GM18868 (cell line): ENCODE measurements at regions not wholly inside any gene's neighbourhood (a gene's known extent, or its start where the extent isn't known, plus 50 kb on each side); places are given as distances from the start of the nearest gene placed in this dataset.

Experiments
- ATAC-seq: cut with Tn5 transposase; IDR thresholded peaks from one replicate; pipeline ENCODE4 v1.9.1; 2021; ENCODE audit warnings: mild to moderate bottlenecking, moderate library complexity; ENCODE audit not compliant: unreplicated experiment

DNA sequence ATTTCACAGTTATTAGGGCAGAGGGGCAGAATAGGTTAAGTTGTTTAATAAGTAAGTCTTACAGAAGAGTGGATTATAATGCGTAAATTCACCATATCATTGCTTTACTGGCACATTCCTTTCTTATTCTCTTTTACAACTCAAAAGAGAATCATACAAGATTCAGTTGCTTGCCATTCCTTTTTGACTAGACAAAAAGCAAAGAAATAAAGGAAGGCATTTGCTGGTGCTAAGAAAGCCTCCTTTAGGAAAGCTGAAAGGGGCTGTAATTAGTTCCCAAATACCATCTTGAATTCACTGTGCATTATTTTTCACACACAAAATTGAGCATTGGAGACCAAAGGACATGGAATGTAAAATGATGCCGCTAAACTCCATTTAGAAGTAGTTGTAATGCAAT is 499.3 kb downstream of the NXPH1 start:
- ATAC-seq: no peak

DNA sequence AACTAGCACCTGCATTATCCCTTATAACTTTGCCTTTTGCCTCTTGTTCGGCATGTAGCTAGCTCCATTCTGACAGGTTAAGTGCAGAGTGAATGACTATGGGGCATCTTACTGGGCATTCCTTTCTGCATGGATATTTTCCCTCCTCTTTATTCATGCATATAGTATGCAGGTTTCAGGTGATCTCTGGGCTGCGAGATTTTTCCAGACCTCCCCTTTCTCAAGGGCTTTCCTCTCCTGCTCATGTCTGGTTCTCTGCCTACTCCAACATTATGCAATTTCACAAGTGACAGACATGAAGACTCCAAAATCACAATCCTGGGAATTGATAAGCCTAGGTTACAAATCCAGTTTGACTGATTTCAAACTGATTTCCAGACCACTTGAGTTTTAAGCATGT is 503.8 kb downstream of the NXPH1 start:
- no peak for ATAC-seq

DNA sequence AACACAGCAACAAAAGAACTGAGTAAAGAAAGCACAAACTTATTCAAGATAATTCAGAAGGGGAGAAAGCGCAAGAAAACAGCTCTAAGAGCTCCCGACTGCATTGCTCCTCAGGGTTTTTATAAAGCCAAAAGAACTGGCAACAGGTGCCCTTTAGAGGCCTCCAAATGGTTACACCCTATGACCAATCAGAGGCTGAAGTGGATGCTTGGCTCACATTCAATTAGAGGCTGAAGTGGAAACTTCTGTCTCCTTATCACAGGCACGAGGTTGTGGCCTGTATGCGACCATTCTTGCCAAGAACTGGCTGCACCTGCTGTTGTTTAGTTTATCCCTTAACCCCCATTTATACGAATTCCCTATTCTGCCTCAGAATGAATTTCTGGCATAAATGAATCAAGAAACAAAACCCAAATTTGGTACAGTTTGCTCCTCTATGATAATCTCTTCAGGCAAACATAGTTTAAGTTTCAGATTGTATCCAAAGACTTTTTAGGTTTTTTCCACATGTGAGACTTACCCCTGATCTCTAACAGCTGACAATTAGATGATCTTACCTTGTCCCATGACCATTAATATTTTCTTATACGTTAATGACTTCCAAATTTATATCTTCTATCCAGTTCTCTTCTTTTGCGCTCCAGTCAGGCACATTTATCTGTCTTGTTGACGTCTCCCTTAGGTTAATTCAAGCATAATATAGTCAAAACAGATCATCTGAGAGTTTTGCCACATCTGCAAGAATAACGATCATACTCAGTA is 504.8 kb downstream of the NXPH1 start:
- ATAC-seq: no peak

DNA sequence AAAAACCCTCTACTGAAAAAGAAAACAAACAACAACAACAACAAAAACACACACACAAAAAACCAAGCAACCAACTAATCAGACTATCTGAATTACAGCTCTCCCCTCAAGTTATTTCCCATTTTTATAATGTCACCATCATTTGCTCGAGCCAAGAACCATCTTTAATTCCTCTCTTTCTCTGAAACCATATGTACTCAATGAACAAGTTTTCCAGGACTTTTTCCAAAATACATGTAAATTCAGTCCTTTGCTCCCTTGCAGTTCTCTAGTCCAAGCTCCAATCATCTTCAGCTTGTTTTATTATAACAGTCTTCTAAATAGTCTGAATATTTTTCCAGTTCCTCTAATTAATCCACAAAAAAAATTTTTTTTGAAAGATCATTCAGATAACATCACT is 506.0 kb downstream of the NXPH1 start:
- no peak for ATAC-seq

DNA sequence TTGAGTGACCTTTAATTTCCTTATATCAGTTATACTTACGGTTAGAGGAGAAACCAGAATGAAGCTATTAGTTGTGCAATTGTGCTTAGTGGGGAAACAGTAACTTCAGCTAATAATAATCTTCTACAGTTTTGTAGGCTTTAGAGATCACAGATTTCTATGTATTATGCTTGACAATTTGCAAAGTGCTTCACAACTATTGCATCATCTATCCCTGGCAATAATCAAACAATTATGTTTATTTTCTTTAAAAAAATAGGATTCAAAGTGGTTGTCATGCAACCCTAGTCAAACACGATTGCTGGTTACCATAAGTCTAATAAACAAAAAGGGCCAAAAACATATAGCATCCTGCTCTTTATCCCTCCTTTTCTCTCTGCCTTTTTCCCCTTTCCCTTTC is 530.3 kb downstream of the NXPH1 start:
- ATAC-seq: no peak

DNA sequence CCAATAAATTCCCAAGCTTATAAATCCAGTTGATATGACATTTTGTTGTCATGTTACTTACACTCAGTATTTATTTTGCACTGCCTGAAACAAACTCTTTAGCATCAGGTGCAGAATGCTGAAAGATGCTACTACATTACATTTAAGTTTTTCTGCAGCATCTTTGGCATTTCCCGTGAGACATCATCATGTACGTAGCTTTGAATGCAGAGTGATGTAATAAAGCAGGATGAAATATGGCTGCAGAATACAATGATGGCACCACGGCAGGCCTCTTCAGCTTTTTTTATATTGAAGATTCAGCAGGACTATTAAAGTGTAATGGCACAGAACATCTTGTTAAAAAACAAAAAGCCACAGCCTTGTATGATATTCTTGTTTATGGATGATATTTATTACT is 531.8 kb downstream of the NXPH1 start:
- ATAC-seq: no peak

DNA sequence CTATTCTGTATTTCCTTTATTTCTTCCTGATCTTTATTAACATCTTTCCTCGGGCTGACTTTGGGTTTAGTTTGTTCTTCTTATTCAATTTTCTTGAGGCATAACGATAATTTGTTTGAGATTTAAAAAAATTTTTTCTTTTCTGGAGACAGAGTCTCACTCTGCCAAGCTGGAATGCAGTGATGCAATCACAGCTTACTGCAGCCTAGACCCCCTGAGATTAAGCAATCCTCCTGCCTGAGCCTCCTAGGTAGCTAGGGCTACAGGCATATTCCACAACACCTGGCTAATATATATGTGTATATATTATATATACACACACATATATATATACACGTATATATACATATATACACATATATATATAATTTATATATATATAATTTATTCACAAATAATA is 540.2 kb downstream of the NXPH1 start:
- ATAC-seq: no peak

DNA sequence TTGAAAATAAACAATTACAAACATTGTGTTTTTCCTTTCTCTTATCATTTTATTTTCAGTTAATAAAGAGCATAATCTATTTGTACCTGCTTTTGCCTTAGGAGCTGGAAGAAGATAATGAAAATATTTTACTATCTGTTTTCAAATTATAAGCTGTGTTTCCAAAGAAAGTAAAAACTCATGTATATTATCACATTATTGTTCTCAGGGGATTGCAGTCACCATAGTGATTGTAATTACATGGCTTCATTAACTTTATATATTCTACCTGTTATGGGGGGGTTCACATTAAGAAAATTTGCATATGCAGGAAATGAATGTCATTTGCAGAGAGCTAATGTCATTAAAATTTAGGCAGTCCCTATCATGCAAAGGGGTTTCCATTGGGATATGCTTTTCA is 542.3 kb downstream of the NXPH1 start:
- ATAC-seq: no peak

DNA sequence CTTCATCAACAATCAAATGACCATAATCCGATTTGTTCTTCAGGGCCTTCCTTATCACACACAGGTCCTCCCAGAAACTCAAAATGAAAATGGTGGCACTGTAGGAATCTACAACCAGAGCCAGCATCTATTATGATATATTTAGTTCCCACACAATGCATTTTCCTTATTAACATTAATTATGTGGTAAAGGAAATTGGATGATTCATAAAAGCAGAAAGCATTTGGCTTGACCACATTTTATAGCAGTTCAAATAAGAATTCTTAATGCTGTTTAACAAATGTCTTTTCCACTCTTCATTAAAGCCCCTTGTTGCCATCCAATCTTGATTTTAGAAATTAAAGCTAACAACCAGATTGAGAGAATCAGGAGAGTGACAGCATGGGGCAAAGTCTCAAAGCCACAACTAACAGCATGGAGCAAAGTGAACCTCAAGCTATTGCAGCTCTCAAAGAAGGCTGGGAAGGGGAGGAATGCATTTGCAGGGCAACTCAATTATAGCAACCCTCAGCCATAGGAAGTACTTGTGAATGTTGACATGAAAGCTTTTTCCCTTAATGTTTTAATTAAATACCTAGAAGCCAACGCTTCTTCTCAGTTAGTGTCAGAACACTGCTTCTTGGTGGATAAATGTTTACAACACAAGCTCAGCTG is 549.1 kb downstream of the NXPH1 start:
- no peak for ATAC-seq

DNA sequence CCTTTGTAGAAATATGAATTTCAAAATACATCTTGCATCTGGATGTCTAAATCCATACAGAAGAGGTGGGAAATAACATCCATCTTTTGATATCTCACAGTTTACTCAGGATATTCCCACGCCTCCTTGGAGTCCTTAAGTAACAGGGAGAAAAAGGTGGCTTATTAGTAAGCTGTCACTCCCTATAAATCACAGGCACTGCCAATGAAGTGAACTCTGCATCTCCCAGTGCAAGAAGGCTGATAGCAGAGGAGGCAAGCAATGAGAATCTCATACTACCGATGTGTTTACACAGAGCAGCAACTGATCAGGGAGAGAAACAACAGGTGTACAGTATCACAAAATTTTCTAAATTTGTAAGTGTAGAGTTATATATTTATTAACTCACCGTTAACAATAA is 551.8 kb downstream of the NXPH1 start:
- no peak for ATAC-seq

DNA sequence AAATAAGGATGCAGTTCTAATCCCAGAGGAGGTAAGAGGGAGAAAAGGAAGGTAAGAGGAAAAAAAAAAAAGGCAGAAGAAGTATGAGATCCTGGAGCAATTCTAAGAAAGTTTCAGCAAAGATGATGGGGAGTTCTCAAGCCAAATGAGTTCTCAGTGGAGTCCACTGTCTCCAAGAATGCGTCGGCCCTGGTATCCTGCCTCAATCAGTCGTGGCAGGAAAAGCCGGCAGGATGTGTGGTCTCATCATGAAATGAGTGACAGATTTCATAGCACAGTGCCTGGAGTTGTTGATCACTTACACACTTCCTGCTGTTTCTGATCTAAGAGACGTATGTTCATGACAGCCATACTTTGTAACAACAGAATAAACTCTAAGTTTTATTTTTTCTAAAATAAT is 554.9 kb downstream of the NXPH1 start:
- ATAC-seq: no peak

DNA sequence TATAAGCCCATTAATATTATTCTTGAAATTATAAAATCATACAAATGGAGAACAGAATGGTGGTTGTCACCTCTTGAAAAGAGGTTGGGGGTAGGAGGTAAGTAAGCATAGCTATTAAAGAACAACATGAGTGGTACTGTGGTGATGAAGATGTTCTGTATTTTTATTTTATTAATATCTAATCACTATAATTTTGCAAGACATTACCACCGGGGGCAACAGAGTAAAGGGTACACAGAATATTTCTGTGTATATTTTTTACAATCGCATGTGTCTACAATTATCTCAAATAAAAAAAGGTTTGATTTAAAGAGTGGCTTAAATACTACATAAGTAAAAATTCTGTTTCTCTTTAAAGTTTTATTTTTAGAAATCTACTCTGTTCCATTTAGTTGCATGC is 557.8 kb downstream of the NXPH1 start:
- ATAC-seq: no peak

DNA sequence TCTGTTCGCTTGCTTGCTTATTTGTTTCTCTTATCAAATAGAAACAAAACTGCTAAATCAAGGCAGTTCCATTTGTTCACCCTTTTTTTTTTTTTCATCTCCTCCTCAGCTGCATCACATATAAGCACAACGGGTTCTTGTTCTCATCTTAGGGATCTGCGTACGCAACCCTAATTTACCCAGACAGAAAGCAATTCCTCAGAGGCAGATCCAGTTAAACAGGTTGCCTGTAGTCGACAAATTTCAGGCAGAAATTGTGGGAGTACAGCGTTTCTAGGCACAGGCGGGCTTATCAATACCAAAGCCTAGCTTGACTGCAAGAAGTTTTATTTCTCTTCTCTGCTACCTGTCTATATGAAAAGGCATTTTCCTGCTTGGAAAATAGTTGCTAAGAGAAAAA is 565.4 kb downstream of the NXPH1 start:
- no peak for ATAC-seq

DNA sequence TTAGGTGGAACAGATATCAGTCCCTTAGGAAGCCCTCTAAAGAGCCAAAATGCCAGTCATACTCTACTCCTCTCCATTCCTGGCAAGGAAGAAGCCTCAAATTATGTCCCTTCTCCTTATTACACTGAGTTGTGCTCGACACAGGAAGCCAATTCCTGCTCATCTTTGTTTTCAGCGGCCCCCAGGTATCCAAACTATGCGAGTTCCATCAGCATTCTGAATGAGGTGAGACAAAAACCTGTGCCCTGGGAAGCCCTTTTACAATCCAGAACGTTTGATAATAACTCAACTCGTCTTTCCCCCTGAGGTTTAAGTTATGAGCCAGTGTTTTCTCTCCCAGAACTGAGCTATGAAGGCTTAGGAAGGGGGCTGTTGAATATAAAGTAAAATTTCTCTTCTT is 580.5 kb downstream of the NXPH1 start:
- ATAC-seq: no peak

DNA sequence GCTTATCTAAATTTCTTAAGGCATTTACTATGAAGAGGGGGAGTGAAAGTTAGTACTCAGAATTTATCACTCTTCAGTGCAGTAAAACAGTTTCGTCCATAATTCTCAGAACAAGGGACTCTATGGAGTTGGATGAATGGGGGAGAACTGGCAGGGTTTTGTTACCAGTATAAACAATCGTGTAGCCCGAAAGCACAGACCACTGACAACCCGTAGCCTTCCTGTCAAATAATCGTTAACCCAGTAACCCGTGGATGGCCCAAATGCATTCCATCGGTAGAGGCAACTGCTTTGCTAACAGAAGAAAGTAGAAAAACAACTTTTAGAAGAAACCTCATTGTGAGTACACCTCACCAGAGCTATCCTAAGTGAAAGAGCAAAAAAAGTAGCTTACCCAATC is 583.9 kb downstream of the NXPH1 start:
- no peak for ATAC-seq

DNA sequence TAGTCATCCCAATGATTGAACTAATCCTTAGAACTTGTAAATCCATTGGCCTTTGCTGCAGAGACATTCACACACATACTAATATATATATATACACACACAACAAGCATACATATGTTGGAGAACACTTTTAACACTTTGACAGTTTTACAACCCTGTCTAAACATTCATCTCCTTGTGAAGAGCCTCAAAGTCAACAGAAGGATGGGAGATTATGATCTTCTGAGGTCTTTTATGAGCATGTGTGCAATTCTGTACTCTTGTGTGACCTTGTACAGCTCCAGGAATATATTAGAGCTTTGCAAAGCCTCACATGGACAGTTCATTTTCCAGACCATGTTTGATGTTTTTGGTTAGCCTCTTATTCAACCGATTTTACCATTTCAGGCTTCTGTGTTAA is 589.0 kb downstream of the NXPH1 start:
- no peak for ATAC-seq

DNA sequence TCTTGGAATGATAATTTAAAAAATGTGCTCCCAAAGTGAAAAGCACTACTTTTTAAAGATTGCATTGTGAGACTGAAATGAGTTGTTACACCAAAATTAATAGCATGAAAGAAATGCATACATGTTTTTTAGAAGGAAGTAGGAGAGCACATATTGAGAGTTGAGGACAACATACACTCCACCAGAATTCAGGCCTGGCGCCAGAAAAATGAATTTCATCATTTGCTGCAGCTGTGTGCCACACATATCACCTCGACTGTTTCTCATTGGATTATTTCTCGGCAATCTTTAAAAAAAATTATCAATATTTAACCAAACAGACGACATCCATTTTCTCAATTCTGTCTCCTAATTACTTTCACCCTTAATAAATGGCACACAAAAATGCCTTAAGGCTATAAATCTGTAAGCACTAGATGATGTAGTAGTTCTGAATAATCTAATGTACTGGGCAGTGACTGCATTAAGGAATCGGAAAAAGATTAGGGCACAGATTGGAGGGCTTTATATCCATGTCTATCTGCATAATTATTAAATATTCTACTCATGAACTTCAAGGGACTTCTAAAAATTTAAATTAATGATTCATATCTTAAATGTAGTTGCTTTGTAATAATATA is 590.4 kb downstream of the NXPH1 start:
- no peak for ATAC-seq

DNA sequence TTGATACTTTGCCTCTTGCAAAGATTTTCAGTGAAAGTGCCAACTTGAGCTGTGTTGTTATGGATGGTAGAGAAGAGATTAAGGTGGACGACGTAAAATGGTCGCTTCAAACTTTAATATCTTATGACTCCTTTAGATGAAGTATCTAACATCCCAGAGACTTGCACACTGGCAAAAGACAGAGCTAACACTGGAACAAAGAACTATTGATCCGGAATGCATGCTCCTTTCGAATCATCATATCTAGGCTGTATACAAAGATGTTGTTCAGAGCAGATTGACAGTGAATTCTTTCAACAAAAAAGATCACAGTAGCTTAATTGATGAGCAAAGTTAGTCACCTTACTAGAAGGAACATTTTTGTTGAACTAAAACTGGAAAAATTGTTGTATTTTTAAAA is 592.7 kb downstream of the NXPH1 start:
- ATAC-seq: no peak

DNA sequence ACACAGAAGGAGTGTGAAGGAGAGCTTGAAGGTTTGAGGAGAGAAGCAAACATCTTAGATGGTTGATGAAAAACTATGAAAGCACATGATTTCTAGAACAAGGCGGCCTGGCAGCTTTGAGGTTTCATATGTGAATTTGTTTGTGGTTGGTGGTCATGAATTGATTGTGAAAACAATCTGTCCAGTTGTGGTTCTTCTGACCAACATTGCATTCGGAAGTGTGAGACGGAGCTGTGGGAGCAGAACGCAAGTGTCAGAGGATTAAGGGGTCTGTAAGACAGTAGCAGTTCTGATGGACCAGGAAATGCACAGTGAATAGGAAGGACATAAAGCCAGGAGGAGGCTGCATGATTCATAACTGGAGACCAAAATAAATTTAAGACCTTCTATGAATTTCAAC is 594.6 kb downstream of the NXPH1 start:
- ATAC-seq: no peak

DNA sequence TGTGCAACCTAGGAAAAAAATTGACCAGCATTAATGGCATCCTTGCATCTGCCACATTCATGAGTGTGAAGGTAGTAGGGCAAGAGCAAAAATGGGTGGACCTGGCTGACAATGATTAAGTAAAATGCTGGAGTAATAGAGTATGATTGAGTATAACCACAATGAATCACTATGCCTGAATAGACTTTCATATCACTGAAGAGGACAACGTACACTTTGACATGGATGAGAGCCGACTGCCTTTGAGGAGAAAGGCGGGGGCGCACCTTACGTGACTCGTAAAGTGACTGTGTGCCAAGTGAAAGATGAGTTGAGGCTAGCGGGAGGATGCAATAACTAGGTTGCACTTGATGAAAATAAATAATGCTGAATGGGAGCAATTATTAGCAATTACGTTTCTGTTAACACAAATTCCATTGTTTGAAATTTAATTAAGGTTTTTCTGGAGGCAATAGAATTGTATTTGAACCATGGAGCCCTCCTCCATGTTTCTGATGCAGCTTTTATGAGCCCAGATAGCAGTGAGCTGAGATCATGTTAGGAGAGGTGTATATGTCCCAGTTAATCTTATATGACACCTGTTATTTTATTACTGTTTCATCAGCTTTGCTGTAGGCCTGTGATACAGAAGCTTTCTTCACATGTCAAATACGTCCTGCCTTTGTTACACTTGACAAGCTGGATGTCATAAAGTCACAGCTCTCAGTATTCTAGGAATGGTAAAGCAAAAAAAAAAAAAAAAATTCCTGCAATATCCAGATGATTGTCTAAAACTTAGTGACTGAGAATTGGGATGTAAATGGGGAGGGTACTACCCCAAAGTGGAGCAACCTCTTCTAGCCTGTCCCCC is 596.5 kb downstream of the NXPH1 start:
- ATAC-seq: no peak

DNA sequence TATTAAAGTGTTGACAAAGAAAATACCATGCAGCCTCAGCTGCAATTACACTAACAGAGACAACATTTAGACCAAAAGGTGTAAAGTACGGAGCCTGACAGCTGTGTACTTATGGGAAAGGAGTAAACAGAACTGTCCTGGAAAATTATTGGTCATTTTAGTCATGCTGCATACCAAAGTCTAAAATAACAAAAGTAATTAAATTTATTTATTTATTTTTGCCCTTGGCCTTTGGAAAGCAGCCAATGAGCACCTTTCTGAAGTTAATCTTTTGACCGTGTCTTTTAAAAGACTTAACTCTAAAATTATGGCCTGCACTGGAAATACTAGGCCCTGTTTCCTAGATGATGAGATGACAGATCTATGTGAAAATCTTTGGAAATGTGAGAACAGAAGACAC is 597.6 kb downstream of the NXPH1 start:
- ATAC-seq: no peak

DNA sequence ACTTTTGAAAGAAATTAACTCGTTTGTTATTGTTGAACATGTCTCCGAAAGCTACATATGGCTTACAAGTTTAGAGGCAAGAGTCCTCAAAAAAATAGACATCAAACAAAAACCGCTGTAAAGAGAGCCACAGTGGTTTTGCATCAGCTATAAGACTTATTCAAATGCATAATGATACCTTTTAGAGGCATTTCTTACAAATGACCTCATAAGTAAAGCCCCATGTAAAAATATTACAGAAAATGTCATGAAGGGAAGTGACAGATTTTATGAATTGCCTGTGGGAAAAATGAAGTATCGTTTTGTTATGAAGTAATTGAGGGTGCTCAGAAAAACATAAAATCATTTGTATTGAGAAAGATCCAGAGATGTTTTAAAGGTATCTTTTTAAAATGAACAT is 598.0 kb downstream of the NXPH1 start:
- no peak for ATAC-seq
